Stimulated activated CD4-positive, alpha-beta T cell treated with anti-CD3 and anti-CD28 coated beads, TNF-alpha, amount 100 ng/mL, for 24 hours (primary cell): ENCODE measurements at regions not wholly inside any gene's neighbourhood (a gene's known extent, or its start where the extent isn't known, plus 50 kb on each side); places are given as distances from the start of the nearest gene placed in this dataset.

Experiments
- DNase-seq, 3 experiments: peaks; one replicate each; pipeline ENCODE4 v3.0.0-alpha.2; 2020; ENCODE audit warnings: low read depth in 3 of 3

DNA sequence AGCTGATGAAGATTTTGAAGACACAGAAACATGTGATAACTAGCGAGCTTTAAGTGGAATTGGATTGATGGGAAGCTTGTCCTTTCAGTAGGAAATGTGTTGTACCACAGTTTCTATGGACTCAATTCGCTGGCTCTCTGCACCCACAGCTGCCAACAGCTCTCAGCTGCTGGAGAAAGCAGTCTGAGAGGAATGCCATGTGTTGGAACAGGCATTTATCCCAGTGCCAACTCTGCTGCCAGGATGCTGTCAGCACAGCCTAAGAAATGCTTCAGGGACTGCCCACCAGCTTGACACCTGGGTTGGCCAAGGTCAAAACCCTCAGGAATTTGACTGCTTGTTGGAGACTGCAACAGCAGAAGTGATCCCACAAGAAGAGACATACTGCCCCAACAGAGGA lies 193.0 kb upstream of the THSD7B start:
- no peak for DNase-seq

DNA sequence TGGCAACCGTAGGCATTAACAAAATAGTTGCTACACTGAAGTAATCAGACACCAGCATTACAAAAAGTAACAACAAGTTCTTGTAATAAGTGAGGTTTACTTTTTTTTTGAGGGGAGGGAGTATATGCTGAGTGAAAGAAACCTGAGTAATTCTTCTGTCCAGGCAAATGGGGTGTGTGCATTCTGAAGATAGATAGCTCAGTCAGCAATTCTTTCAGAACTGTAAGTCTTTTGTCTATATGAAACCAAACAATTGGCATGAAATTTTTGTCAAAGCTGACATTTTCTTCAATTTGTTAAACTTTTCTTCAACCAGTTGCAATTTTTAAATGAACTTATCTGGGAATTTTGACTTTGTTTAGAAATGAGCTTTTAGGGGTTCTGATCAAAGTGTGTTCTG lies 208.1 kb upstream of the THSD7B start:
- DNase-seq: no peak

DNA sequence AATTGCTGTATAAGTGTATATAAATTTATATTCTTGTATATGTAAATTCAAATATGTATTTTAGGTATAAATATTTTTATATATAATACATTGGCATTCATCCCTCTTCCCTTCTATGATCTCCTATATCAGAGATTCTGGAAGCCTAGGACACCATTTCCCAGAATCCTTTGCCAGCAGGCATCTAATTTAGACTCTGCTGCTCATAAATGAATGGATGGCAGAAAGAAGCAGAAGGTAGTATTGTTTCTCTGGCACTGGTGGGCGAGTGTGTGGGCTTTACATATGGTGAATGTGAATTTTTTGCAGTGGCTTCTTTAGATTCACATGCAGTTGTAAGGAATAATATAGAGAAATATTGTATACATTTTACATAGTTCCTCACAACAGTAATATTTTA lies 215.2 kb upstream of the THSD7B start:
- DNase-seq: no peak

- no peak for DNase-seq
Measured at GRCh38 chr2:136539355-136539754, 226.0 kb upstream of the THSD7B start.

GRCh38 chr2:136538489-136538888 lies 226.9 kb upstream of the THSD7B start:
- DNase-seq: no peak

DNA sequence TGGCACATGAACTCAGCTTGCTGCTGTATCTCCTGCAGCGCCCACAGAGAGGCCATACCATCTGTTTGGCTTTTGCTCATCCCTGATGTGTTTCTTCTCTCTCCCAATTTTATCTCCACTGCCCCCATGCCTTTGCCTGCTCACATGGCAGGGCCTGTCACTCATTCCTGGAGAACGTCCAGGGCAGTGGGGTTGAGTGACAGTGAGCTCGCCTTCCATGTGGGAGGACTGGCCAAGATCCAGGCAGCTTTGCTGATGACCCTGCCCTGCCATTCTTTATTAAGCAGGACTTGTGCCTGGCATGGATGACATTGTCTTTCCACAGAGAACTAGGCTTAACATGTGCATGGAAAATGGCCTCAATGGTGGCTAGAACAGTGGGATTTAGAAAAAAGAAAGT lies 230.5 kb upstream of the THSD7B start:
- DNase-seq: no peak

DNA sequence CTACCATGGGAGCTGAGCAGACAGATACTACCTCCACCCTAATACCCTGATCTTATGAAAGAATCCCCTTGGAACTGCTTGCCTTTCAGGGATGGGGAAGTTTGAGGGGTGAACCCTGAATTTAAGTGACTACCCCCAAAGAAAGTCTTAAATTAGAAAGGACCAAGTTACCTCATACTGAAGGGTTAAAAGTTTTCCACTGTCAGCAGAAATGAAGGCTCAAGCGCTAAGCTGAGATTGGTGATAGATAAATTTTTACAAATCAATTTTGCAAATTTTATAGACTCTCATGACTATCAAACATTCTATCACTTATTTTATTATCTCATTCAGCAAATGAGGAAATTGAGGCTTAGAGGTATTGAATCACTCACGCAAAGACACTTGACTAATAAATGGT lies 233.2 kb upstream of the THSD7B start:
- DNase-seq: no peak

DNA sequence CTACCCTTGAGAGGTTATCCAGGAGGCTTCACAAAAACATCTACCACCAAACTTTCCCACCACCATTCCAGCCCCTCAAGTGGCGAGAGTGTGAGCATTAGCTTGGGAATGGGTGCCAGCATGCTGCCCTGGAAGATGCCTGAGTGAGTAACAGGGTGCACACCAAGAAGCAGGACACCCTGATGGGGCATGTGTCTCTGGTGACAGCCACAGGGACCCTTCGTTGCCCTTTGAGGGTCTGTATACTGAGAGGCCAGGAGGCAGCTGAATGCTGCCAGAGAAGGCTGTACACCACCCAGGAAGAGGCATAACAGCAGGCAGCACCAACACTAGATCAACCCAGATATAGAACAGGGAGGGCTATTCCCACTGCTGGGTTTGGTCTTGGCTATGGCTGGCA lies 233.6 kb upstream of the THSD7B start:
- no peak for DNase-seq

DNA sequence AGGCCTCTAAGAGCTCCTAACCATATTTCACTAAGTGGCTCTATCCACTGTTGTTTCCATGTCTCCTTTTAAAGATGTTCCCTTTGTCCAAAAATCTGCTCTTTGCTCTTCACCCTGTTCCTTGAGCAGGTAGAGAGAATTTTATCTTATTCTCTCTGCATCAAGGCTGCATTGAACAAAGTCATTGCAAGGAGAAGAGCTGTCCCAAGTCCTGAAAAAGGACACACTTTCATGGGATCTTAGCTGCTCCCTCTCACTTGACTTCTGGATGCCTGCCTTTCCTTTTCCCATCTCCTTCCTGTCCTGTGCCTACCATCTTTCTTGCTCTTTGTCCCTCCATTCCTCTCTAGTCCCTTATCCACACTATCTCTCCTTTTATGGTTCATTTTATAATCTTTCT lies 235.2 kb upstream of the THSD7B start:
- no peak for DNase-seq

- no peak for DNase-seq
Measured at GRCh38 chr2:136527560-136527959, 237.8 kb upstream of the THSD7B start.

DNA sequence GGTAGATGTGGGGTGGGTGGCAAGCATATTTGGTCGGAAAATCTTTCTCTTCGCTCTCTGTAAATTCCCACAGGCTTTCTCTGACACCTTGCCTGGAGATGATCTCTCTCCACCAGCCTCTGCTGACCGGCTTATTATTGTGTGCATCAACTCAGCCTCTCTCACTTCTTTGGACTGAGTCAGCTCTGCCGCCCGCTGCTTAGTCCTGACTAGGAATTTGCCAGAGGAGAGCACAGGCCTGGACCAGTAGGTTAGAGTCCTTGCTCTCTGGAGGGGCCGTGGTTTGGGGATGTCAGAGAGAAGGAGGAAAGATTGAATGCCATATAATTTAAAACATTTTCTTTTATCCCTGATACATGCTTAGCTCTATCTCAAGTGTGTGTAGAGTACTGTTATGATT lies 242.6 kb upstream of the THSD7B start:
- DNase-seq: no peak

- DNase-seq: no peak
Measured at GRCh38 chr2:136517716-136518115, 247.6 kb upstream of the THSD7B start.

DNA sequence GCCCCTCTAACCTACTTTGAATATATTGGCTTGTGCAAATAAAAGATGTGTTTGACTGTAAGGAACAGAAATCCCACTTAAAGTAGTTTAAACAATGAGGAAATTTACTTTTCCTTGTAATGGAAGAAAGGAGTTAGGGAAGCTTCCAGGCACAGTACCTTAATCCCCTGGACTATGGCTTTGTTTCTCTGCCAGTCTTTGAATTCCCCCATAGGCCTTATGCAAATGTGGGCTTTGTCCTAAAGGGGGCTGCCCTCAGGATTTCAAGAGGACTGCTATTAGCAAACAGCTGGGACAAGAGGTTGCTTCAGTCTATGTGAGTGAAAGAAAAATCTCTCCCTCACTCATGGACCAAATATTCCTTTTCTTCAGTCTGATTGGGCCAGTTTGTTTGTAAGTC lies 255.1 kb upstream of the THSD7B start:
- DNase-seq: no peak

DNA sequence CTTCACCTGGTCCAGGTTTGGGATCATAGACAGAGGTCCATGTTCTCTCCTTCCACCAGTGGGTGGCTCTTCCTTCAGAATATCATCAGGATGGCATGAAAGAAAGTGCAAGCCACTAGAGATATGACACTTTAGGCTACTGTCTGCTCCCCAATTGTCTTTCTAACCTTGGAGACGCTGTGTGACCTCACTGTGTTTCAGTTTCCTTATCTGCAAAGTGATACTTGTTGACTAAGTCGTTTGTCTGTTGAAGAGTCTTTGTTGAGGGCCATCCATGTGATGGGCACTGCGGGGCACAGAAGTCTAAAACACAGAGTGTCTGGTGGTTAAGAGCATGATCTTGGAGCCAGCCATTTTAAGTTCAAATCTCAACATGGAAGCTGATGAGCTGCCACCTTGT lies 259.9 kb upstream of the THSD7B start:
- DNase-seq: no peak

GRCh38 chr2:136502660-136503059 lies 262.7 kb upstream of the THSD7B start:
- no peak for DNase-seq

DNA sequence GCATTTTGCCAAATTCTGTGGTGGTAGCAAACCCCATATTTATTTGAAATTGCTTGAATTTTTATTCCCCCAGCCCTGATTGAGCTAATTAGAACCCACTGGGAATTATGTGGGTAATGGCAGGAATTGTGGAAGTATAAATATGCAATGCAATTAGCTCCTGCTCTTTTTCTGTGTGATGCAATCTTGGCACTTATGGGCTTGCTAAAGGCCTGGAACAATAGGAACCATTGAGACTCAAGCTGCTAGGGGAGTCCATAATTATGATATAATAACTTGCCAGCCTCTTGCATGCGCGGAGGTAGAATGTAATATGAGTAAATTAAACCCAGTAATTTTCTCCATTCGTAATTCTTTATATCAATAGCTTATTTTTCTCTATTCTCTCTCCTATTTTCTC lies 267.6 kb upstream of the THSD7B start:
- DNase-seq: no peak

DNA sequence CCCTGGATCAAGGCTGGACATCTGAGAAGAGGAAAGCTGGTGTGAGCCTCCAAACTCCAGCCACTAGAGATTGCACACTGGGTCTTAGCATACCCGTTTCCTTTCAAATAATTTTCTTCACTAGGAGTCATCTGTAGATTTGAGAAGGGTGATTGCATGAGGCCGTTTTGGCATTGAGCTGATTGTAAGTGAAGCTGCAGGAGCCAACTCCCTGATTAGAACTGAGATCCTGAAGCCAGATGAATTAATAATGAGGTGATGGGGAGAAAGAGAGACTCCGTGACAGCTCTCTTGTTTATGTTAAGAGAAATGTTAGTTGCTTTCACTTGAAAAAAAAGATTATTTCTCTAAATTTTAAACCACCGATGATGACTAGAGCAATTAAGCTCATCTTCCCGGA lies 268.4 kb upstream of the THSD7B start:
- DNase-seq: no peak

DNA sequence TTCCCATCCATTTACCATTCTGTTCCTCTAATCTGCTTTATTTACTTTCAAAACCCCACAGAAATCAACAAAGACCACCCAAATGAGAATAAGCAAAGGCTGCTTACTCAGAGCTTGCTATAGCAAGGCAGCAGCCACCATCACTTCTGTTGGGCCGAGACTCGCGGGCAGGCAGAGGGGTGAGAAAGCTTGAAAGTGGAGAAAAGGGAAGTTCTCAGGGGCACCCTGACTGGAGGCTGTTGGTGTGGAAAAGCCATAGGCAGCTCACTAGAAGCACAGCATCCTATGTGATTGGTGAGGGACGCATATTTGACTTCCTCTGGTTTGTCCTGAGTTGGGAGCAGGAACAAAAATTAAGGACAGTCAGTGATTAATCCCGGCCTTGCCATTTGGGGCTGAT lies 269.7 kb upstream of the THSD7B start:
- DNase-seq: no peak

DNA sequence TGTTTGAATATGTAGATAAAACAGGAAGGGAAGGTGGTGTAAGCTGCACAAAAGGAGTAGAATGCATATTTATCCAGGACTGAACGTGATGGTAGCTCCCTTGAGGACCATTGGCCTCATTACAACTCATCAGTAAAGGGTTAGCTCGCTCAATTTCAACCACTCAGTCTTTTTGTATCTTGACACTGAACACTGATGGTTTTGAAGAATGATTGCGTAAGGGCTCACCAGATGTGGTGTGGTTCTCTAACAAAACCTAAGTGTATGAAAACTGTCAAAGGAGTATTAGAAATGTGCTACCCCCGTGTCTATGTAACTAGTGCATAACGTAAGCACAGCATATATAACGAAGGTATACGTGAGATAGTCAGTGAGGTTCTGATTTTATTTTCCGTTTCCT lies 272.4 kb upstream of the THSD7B start:
- DNase-seq: no peak

- no peak for DNase-seq
Measured at GRCh38 chr2:136490100-136490499, 275.2 kb upstream of the THSD7B start.

- DNase-seq: no peak
Measured at GRCh38 chr2:136487421-136487820, 277.9 kb upstream of the THSD7B start.

DNA sequence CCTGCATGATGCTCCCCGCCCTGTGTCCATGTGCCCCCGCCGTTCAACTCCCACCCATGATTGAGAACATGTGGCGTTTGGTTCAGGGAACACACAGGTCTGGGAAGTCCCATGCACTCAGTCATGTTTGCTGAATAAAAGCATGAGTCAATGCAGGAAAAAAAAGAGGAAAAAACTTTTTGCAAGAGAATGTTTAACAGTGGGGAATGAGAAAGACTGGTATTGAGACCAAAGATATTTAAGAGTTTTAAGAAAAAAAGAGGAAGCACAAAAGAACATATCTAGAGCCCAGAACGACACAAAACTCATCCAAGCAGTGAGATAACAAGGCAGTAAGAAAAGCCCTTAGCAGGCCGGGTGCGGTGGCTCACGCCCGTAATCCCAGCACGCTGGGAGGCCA lies 279.2 kb upstream of the THSD7B start:
- DNase-seq: no peak

DNA sequence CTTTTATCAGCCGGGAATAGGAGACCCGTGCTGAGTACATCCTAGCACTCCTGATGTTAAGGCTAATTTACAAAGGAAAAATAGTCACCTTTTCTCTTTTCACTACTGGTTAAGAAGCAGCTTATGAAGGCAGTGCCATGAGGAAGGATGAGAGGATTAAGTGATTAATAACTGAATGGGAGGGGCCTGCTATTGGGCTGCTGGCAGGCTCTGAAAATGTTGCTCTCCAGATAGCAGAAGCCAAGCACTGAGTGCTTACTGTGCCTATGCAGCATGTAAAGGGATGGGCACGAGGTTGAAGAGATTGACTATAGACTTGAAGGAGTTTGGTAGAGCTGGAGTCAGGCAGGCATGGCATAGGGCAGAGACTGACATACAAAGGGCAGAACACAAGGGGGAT lies 282.4 kb upstream of the THSD7B start:
- no peak for DNase-seq

DNA sequence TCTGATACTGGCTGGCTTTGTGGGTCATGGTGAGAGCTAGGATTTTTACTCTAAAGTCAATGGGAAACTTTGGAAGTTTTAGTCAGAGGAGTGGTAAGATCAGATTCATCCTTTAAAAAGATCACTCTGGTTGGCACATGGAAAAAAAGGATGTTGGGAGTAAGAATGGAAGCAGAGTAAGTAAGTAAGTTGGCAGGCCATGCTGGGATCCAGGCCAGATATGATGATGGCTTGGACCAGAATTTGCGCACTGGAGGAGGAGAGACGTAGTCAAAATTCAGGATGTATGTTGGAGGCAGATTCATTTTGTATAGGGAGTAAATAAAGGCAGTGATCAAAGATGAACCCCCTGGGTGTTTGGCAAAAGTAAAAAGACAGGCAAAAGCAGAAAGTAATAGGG lies 283.3 kb upstream of the THSD7B start:
- no peak for DNase-seq

- DNase-seq: no peak
Measured at GRCh38 chr2:136479696-136480095, 285.6 kb upstream of the THSD7B start.
